Fibroblast of lung (primary cell): ENCODE measurements at regions not wholly inside any gene's neighbourhood (a gene's known extent, or its start where the extent isn't known, plus 50 kb on each side); places are given as distances from the start of the nearest gene placed in this dataset.

ENCODE experiments used
- EZH2 ChIP-seq: IDR thresholded peaks from 2 replicates; pipeline ENCODE4 v1.5.1; 2012; ENCODE audit warnings: low read length, control low read depth, mild to moderate bottlenecking; ENCODE audit errors: missing control alignments
- TF ChIP-seq, protein P1 (sequence below), 2 donors: IDR thresholded peaks in 1 of 2; conservative IDR thresholded peaks in 1 of 2; 1 replicate in 1 of 2; 2 replicates in 1 of 2; pipeline ENCODE4 v1.5.1; 2011 to 2012; ENCODE audit warnings: low read length in 2 of 2, control low read depth in 1 of 2, inconsistent platforms in 1 of 2, low read depth in 1 of 2, mild to moderate bottlenecking in 1 of 2

DNA sequence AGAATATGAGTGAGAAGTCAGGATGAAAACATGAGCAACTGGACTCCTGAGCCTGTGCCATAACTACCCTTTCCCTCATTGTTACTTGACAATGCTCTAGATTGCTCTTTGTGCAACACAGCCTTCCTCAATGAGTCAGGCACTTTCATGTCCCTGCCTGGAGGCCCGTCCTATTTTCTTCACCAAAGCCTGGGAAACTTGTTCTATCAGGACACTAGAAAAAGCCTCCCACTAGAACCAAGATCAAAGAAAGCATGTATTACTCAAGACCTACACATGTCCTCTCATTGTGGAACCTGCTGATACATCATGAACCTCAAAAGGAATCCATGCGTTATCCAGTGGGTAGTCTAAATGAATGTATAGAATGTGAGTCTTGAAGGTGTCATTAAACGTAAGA, 624.5 kb downstream of the TOX3 start:
- TF ChIP-seq, protein P1, sequence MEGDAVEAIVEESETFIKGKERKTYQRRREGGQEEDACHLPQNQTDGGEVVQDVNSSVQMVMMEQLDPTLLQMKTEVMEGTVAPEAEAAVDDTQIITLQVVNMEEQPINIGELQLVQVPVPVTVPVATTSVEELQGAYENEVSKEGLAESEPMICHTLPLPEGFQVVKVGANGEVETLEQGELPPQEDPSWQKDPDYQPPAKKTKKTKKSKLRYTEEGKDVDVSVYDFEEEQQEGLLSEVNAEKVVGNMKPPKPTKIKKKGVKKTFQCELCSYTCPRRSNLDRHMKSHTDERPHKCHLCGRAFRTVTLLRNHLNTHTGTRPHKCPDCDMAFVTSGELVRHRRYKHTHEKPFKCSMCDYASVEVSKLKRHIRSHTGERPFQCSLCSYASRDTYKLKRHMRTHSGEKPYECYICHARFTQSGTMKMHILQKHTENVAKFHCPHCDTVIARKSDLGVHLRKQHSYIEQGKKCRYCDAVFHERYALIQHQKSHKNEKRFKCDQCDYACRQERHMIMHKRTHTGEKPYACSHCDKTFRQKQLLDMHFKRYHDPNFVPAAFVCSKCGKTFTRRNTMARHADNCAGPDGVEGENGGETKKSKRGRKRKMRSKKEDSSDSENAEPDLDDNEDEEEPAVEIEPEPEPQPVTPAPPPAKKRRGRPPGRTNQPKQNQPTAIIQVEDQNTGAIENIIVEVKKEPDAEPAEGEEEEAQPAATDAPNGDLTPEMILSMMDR (conservative IDR thresholded peaks at IDR 0.05 in 1 of 2, IDR thresholded peaks at IDR 0.05 in 1 of 2; ENCODE audit: low read depth in 1 of 2, low read length in 2 of 2): no peak
- no peak for TF ChIP-seq EZH2
